HG03196 (cell line): ENCODE measurements at regions not wholly inside any gene's neighbourhood (a gene's known extent, or its start where the extent isn't known, plus 50 kb on each side); places are given as distances from the start of the nearest gene placed in this dataset.
"Not testable (repeated sequence)": the region's sequence is repeated elsewhere in the genome, so short reads cannot be mapped to it uniquely, and the experiment has no call there.

Experiments
- ATAC-seq: cut with Tn5 transposase; IDR thresholded peaks from one replicate; pipeline ENCODE4 v1.9.1; 2021; ENCODE audit not compliant: unreplicated experiment

DNA sequence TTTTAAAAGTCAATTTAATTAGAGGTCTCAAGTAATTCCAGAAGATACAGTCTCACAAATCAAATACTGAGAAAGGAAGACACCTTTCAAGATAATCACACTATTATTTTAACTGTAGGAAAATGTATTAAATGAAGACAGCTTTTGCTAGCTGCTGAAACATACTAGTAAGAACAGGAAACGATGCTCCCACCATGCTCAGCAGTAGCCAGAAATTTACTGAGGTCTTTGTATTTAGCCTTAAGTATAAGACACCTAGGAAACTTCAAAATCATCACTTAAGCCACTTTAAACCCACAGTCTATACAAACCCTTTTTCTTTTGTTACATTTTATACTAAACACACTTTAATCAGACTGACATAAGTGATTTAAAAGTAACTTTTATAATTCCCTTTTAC lies 72.7 kb upstream of the NPIPB12 start:
- not testable (repeated sequence) for ATAC-seq

DNA sequence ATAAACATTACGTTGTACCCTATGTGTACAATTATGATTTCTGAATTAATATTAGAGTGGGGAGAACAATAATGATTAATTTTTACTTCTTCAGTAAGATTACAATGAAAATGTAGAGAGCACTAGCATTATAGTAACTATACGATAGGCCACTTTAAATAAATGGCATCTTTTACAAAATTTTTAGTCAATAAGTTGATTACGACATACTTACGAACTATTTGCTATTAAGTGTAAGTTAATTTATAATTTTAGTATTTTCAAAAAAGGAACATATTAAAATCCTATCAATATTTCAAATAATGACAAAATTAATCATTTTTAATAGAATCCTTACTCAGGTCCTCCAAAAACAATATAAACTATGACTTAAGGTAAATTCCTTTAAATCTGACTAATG lies 75.6 kb upstream of the NPIPB12 start:
- ATAC-seq = not testable (repeated sequence)

DNA sequence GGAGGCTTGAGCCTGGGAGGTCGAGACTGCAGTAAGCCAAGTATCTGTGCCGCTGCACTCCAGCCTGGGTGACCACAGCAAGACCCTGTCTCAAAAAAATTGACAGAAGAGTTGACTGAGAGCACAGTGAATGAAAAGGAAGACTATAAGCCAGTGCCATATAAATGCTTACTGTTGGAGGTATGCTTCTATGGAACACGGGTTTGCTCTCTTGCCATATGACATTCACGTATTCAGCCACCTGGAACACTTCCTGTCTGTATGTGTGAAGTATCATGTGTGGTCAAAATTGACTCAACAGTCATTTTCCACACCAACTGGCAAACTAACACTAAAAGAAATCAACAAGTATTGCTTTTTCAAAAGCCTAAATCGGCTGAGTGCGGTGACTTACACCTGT lies 71.1 kb upstream of the SPN start:
- ATAC-seq = not testable (repeated sequence)

DNA sequence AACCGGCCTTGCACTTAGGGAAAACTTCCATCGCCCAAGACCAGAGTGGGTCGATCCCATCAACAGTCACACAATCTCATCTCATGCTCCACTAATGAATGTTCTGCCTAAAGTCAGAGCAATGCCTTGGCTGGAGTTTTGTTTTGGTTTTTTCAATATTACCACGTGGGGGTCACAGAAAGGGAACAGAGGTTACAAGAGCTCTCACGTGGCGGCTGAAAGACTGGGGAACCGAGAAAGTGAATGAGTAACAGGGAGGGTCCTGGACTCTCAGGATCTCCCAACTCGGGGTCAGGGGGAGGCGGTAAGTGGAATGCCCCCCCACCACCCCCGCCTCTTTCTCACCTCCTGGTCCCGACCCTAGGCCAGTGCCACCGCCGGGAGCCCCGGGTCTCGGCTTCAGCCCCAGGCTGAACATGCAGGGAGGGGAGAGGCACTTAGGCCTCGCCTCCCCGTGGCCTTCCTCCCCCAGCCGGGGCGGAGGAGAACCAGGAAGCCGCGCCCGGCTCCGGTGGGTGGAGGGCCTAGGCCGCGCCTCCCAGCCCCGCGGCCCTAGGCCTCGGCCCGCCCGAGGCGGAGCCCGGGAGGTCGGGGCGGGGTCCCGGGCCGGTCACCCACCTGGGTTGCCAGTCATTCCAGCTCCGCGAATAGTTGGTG lies 68.7 kb upstream of the SPN start:
- peak; percentile 36 for ATAC-seq

DNA sequence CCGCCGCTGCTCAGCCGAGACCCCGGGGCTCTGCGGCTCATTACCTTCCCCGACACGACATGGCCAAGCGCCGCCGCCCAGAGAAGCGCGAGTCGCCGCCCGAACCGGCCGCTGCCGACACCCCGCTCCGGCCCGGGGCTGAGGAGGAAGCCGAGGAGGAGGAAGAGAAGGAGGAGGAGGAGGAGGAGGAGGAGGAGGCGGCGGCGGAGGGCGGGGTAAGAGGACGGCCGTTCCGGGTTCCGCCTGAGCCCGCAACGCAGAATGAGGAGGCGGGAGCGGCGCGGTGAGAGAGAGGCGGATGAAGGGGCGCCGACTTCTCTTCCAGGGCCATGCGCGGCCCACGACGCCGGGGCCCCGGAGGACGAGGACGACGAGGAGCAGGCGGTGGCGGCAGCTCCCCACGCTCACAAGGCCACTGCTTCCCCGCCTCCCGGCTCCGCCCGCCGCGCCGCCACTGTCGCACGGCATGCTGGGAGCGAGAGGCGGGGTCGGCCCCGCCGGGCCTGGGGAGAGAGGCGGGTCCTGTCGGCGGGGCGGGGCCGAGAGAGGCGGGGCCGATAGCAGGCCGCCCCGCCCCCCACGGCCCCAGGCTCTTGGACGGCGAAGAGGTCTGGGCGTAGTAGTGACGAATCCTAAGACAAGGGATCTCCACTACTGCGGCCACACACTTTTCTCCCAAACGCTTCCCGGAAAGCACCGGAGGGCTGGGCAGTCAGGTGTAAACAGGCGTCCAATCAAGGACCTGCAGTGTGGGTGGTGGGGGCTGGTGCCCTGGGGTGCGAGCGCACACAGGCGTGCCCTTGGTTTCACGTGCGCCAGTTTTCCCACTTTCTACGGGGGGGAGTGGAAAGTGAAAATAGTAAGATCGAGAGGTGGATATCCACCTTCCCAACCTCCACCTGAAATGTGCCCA lies 67.9 kb upstream of the SPN start:
- ATAC-seq = peak; percentile 75

DNA sequence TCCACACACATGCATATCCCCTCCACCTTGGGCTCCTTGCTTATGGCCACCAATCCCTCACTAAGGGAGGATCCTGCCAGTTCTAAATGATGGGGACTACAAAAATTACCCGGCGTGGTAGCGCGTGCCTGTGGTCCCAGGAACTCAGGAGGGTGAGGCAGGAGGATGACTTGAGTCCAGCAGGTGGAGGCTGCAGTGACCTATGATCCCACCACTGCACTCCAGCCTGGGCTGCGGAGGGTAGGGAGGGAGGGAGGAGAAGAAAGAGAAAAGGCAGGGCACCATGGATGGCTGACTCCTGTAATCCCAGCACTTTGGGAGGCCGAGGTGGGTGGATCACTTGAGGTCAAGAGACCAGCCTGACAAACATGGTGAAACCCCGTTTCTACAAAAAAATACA lies 66.0 kb upstream of the SPN start:
- not testable (repeated sequence) for ATAC-seq

DNA sequence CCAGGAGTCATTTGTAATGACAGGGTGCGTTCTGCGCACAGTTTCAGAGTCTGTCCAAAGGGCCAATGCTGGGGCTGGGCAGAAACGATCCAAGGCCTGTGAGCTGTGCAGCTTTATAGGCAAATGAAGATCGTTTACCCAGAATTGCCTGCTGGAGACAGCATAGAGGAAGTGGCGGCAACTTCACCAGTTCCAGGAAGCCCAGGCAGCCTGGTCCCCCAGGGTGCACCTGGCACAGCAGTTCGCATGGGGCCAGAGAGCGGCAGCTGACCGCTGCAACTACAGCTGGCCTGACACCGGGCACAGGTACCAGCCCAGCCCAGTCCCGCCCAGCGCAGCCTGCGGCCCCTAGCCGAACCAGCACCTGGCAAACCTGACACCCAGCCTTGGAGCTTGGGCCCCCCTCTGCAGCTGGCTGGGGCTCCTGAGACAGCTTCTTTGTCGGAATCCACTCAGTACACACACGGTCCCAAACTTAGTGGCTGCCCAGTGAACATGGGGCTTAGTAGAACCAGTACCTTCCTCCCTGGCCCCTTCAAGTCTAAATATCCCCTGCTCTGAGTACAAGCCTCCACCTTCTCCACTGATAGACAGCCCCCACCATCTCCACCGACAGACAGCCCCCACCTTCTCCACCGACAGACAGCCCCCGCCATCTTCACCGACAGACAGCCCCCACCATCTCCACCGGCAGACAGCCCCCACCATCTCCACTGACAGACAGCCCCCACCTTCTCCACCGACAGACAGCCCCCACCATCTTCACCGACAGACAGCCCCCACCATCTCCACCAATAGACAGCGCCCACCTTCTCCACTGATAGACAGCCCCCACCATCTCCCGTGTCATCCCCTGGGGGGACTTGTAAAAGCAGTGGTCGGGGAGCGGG lies 62.7 kb upstream of the SPN start:
- ATAC-seq = peak; percentile 29

DNA sequence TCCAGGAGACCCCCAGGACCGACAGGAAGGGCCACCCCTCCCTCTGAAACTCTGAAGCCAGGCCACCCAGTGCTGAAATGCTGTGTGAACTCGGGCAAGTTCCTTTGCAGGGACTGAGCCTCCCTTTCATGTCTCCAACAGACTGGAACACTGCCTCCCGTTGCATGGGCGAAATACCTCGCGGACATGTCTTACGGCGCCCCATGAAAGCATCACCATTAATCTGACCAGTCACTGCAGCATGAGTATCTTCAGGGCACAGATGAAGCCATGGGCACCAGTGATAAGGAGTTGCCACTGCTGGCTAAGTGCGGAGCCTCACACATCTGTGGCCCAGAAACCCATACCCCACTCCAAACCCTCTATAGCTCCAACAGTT lies 60.8 kb upstream of the SPN start:
- ATAC-seq = not testable (repeated sequence)

DNA sequence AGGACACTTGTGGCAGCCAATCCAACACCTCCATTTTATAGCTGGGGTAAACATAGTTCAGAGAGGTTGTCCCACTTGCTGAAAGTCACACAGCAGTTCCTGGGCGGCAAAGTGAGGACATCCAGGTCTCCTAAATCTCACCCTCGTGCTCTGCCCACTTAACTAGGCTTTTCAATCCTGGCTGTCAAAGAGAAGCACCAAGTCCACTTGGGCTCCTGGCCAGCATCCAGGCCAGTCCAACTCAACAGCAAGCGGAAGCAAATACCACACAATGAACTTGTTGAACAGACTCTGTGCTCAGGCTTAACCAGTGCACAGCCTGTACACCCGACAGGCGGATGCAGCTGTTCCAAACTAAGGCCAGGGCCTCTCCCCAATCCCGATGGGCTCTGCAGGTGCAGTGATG lies 60.4 kb upstream of the SPN start:
- ATAC-seq = not testable (repeated sequence)

DNA sequence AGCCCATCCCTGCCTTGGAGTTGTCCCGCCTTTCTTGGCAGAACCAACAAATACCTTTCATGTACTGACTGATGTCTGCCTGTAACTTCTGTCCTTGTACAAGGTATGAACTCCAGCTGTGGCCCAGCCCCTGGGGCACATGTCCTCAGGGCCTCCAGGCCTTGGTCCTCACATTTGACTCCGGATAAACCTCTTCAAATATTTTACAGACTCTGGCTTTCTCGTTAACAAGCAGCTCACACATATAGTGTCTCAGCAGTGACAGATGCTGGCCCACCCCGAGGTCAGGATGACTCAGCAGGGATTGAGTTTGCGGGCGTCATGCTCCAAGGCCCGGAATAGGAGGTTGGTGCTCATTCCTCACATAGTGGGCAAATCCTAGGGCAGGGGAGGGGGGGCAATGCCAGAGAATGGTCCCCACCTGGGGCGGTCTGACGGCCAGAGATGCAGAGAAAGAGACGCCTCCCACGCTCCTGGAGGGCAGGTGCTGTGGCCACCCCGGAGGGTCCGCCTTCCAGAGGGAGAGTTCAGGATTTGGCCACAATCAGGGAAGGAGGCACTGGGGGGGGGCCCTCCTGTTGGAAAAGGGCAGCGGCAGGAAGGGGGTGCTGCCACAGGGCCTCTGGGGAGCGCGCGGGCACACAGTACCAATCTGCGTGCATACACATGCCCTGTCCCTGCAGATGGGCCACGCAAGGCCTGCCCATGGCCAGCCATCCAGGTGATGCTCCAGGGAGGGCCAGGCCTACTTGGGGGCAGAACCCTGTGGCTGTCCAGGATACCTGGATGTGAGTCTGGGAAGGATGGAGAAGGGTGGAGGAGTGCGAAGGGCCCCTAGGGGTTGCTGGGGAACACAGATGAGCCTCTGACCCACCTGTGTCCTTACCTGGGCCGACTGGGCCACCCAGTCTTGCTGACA lies 58.2 kb upstream of the SPN start:
- ATAC-seq = not testable (repeated sequence)

DNA sequence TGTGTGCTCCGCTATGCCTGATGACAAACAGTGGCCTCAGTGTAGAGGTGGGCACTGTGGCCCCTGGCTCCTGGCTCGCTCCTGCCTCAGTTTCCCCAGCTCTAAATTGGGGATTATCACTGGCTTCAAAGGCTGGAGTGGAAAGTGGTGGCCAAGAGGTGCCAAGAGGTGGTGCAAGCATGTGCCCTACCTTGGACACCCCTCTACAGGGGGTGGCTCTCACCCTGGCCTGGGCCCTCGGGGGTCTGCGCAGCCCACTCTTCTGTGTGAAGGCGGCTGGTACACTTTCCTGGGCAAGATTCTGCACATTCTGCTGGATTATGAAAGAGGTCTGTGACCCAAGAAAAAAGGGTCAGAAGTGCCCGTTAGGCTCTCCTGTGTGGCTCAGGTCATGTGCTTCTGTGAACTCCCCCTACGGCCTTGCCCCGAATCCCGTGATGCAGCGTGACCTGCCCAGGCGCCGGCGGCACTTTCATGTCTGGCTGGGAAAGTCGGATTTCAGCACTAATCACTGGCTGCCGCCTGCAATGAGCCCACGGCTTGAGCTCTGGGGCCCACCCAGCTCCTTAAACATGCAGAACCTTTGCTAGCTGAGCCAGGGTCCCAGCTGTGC lies 57.3 kb upstream of the SPN start:
- ATAC-seq = not testable (repeated sequence)

DNA sequence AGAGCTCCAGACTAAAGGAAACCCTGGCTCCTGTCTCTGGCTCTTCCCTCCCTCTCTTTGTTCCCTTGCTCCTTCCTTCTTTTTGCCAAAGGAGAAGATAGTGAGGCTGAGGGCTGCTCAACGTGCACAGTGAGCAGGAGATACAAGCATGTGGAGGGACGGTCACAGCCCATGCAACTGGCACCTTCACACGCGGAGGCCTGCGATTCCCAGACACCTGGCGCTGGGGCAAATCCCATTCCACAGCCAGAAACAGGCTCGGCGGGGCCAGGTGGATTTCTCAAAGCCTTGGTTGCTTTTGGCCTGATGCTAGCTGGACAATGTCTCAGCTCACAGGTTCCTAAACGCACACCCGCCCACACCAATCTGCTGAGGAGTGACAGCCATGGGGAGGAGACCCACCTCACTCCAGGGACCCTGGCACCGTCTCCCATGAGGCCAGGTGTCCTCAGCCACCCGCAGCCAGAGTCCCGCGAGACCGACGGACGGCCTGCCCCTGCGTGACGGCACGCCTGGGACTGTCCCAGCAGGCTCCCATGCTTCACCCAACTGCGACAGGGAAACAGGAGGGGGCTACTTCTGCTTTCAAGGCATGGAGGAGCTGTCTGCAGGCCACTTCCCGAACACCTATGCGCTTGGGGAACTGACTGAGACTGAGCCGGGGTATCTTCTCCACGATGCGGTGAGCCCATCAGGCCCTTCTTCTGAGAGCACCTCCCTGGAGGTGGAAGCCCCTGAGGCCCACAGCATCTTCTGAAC lies 56.2 kb upstream of the SPN start:
- ATAC-seq = peak; percentile 25

DNA sequence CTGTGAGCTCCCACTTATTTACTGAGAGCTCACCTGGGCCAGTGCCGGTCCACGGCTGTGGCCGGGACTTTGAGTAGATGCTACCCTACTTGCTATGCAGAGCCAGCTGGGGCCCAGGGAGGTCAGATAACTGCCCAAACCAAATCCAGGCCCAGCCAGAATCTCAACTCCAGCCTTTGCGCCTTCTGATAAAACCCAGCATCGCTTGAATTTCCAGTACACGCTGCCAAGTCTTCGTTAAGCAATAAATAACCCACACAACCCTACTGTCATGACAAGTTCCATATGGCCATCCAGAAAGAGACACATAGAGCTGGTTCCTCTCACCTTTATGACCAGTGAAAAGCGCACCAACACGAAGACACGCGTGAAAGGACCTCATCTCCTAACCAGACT lies 55.6 kb upstream of the SPN start:
- ATAC-seq = not testable (repeated sequence)

DNA sequence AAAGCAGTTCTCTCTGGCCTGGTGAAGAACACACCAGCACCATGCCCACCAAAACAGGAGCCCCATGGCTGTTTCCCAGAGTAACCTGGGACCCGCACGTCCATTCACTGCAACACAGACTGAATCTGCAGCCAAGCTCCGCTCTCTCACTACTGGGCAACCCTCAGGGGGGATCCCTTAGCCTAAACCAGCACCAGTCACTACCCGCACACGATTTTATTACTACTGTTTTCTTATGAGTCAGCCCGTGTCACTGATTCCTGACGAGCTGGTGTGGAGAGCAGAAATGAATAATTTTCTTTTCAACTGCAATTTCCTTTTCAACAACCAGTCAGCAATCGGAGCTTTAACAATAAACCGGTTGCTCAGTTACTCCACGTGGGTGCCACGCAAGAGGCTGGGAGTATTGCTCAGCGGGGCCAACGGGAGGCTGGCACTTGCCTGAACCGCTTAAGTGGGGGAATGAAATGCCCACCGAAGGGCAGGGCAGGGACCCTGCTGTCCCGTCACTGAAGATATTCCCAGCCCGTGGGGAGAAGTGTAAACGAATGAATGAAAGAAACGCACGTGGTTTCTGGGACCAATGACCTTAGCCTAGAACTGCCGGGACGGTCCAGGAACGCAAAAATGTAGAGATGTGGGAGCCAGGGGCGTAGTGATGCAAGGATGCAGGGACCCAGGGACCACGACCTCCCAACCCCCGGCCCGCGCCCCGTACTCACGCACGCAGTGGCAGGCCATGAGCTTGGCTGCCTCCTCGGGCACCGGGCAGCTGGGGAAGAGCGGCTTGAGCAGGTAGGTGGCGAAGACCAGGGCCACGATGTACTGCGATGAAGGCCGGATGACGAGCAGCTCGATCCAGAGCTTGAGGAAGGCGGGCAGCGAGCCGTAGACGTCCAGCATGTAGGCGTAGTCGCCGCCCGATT lies 50.4 kb upstream of the SPN start:
- peak; percentile 38 for ATAC-seq
